Medulla oblongata (tissue), 1 donor: ENCODE measurements at regions not wholly inside any gene's neighbourhood (a gene's known extent, or its start where the extent isn't known, plus 50 kb on each side); places are given as distances from the start of the nearest gene placed in this dataset.
A peak's percentile ranks its signal among the peaks of the same experiment; 100 is the strongest.

ENCODE experiments used
- DNase-seq: peaks from one replicate; pipeline ENCODE4 v3.0.0-alpha.2; 2015; ENCODE audit errors: extremely low spot score

GRCh38 chr2:103268841-103269498, 507.1 kb downstream of the TMEM182 start:
- no peak for DNase-seq

- no peak for DNase-seq
Measured at GRCh38 chr2:103276869-103277268, 515.0 kb downstream of the TMEM182 start.

GRCh38 chr2:103284750-103285149, 522.9 kb downstream of the TMEM182 start:
- DNase-seq: no peak

- no peak for DNase-seq
Measured at GRCh38 chr2:103285354-103285753, 523.5 kb downstream of the TMEM182 start.

GRCh38 chr2:103287746-103288145, 525.9 kb downstream of the TMEM182 start:
- DNase-seq: no peak

GRCh38 chr2:103288696-103289095, 526.9 kb downstream of the TMEM182 start:
- no peak for DNase-seq

GRCh38 chr2:103289105-103289725, 527.4 kb downstream of the TMEM182 start:
- peak; percentile 45 for DNase-seq

GRCh38 chr2:103292573-103292972, 530.7 kb downstream of the TMEM182 start:
- no peak for DNase-seq

GRCh38 chr2:103293067-103293741, 531.4 kb downstream of the TMEM182 start:
- no peak for DNase-seq

- DNase-seq: no peak
Measured at GRCh38 chr2:103293742-103294077, 531.9 kb downstream of the TMEM182 start.

GRCh38 chr2:103294420-103294819, 532.6 kb downstream of the TMEM182 start:
- DNase-seq: no peak

GRCh38 chr2:103295591-103295990, 533.8 kb downstream of the TMEM182 start:
- DNase-seq: no peak

GRCh38 chr2:103324671-103325070, 562.8 kb downstream of the TMEM182 start:
- DNase-seq: no peak

- DNase-seq: no peak
Measured at GRCh38 chr2:103327386-103327785, 565.6 kb downstream of the TMEM182 start.

GRCh38 chr2:103327966-103328365, 566.1 kb downstream of the TMEM182 start:
- no peak for DNase-seq

- no peak for DNase-seq
Measured at GRCh38 chr2:103335403-103335802, 573.6 kb downstream of the TMEM182 start.

- no peak for DNase-seq
Measured at GRCh38 chr2:103338819-103339218, 577.0 kb downstream of the TMEM182 start.

GRCh38 chr2:103346780-103347179, 584.9 kb downstream of the TMEM182 start:
- no peak for DNase-seq

- DNase-seq: no peak
Measured at GRCh38 chr2:103353774-103354173, 591.9 kb downstream of the TMEM182 start.

GRCh38 chr2:103355287-103355686, 593.5 kb downstream of the TMEM182 start:
- no peak for DNase-seq

- DNase-seq: no peak
Measured at GRCh38 chr2:103361712-103362111, 599.9 kb downstream of the TMEM182 start.

GRCh38 chr2:103363639-103364038, 601.8 kb downstream of the TMEM182 start:
- no peak for DNase-seq

GRCh38 chr2:103364177-103364576, 602.3 kb downstream of the TMEM182 start:
- DNase-seq: no peak
